A549 (cell line): ENCODE measurements at regions not wholly inside any gene's neighbourhood (a gene's known extent, or its start where the extent isn't known, plus 50 kb on each side); places are given as distances from the start of the nearest gene placed in this dataset.

Experiments
- CEBPB ChIP-seq, 2 experiments: fragments of >200 bp in 1 of 2; sonication (Bioruptor Twin) in 1 of 2; formaldehyde crosslinking in 1 of 2; IDR thresholded peaks; 2 replicates each; pipeline ENCODE4 v1.6.1; 2012 to 2016
- CTCF ChIP-seq: fragments of >200 bp; sonication (Bioruptor Twin); formaldehyde crosslinking; IDR thresholded peaks from 3 replicates; pipeline ENCODE4 v1.5.1; 2016
- EP300 ChIP-seq, 2 experiments: fragments of >200 bp; sonication (Bioruptor Twin); formaldehyde crosslinking; IDR thresholded peaks; 2 replicates in 1 of 2; 3 replicates in 1 of 2; pipeline ENCODE4 v1.6.1; 2016 to 2017
- JUNB ChIP-seq: fragments of >200 bp; sonication (Bioruptor Twin); formaldehyde crosslinking; IDR thresholded peaks from 2 replicates; pipeline ENCODE4 v1.6.1; 2016
- NR3C1 ChIP-seq: fragments of >200 bp; sonication (Bioruptor Twin); formaldehyde crosslinking; IDR thresholded peaks from 3 replicates; pipeline ENCODE4 v1.6.1; 2017
- POLR2A ChIP-seq: IDR thresholded peaks from 2 replicates; pipeline ENCODE4 v1.6.1; 2012; ENCODE audit warnings: mild to moderate bottlenecking, low read length
- RCOR1 ChIP-seq: fragments of 150-350 bp; IDR thresholded peaks from 2 replicates; pipeline ENCODE4 v1.6.1; 2014; ENCODE audit warnings: antibody characterized with exemption, low read length, low read depth
- RFX5 ChIP-seq: fragments of 450-650 bp; IDR thresholded peaks from 2 replicates; pipeline ENCODE4 v1.7.1; 2014; ENCODE audit warnings: antibody characterized with exemption, mild to moderate bottlenecking, moderate library complexity
- TF ChIP-seq, protein P1 (sequence below): IDR thresholded peaks from 2 replicates; pipeline ENCODE4 v1.6.1; 2012; ENCODE audit warnings: low read depth, borderline replicate concordance
- TF ChIP-seq, protein P2 (sequence below): fragments of 450-650 bp; IDR thresholded peaks from 2 replicates; pipeline ENCODE4 v1.6.1; 2014; ENCODE audit warnings: antibody characterized with exemption

GRCh38 chr21:15319727-15320126 lies 254.9 kb upstream of the NRIP1 start:
- TF ChIP-seq JUNB (no peak), CEBPB (IDR thresholded peaks at IDR 0.05) (no peak), CTCF (no peak), RFX5 (no peak), RCOR1 (no peak), POLR2A (no peak), EP300 (IDR thresholded peaks at IDR 0.05) (no peak), NR3C1 (no peak)
- TF ChIP-seq, protein P1, sequence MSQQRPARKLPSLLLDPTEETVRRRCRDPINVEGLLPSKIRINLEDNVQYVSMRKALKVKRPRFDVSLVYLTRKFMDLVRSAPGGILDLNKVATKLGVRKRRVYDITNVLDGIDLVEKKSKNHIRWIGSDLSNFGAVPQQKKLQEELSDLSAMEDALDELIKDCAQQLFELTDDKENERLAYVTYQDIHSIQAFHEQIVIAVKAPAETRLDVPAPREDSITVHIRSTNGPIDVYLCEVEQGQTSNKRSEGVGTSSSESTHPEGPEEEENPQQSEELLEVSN = no peak
- TF ChIP-seq, protein P2, sequence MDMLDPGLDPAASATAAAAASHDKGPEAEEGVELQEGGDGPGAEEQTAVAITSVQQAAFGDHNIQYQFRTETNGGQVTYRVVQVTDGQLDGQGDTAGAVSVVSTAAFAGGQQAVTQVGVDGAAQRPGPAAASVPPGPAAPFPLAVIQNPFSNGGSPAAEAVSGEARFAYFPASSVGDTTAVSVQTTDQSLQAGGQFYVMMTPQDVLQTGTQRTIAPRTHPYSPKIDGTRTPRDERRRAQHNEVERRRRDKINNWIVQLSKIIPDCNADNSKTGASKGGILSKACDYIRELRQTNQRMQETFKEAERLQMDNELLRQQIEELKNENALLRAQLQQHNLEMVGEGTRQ = no peak
